Activated CD4-positive, alpha-beta T cell treated with anti-CD3 and anti-CD28 coated beads, Interleukin-2, amount 50 U/mL, for 48 hours (primary cell): ENCODE measurements at regions not wholly inside any gene's neighbourhood (a gene's known extent, or its start where the extent isn't known, plus 50 kb on each side); places are given as distances from the start of the nearest gene placed in this dataset.

ENCODE experiments used
- DNase-seq, 2 experiments: peaks; one replicate each; pipeline ENCODE4 v3.0.0-alpha.2; 2020

DNA sequence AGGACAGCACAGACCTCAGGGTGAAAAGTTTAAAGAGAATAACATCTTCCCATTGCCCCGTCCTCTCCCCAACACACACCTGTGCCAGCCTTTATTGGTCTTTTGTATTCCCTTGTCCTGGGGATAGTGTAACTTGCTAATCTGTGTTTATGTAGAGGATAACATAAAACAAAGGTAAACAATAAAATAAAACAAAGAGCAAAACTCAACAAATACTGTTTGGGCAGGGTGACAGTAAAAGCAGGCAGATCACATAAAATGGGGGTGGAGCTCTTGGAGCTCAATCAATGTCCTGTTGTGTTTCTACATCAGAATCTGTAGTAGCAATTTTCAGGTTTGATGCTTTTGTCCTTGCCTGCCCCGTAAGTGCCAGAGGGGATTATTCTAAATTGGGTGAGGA lies 1939.7 kb downstream of the TP53TG3F start:
- DNase-seq, result no peak

- no peak for DNase-seq
These were observed 1944.9 kb downstream of the TP53TG3F start for GRCh38 chr16:35404273-35404672.

DNA sequence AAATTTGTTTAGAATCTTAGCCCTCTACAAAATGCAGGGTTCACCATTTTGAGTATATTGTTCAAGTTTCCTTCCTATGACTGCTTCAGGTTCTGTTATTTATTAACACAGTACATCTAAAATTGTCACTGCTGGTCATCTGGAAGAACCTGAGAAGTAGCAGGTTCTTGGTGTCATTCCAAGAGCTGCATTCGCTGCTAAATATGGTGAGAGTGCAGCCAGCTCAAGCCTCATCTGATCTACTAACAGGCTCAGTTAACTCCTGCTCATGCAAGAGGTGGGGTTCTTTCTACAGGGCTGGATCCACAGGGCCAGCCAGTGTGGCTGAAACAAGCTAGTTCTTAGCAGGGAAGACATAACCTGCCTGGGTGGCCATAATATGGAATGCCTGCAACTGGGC lies 1946.1 kb downstream of the TP53TG3F start:
- no peak for DNase-seq

GRCh38 chr16:35409503-35409902 lies 1950.1 kb downstream of the TP53TG3F start:
- DNase-seq, result no peak

- no peak for DNase-seq
These were observed 1951.0 kb downstream of the TP53TG3F start for GRCh38 chr16:35410438-35410837.

DNA sequence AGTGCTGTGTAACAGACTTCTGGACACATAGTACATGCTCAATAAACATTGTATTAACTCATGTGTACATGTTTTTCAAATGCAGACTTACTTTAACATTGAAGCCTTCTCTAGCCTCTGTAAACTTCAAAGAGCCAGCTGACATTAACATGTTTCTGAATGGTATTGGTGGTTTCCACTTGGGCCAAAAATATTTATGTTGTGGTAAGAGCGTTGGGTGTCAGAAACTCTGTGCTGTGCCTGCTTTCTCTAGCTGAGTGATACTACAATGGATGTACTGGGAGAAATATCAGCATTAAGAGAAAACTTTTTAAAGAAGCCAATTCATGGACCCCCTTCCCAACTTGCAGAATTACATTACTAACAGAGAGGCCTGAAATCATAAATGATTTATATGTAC lies 1951.7 kb downstream of the TP53TG3F start:
- DNase-seq, result no peak

- no peak for DNase-seq
These were observed 1954.7 kb downstream of the TP53TG3F start for GRCh38 chr16:35414139-35414538.

- no peak for DNase-seq
These were observed 1955.2 kb downstream of the TP53TG3F start for GRCh38 chr16:35414563-35414962.

DNA sequence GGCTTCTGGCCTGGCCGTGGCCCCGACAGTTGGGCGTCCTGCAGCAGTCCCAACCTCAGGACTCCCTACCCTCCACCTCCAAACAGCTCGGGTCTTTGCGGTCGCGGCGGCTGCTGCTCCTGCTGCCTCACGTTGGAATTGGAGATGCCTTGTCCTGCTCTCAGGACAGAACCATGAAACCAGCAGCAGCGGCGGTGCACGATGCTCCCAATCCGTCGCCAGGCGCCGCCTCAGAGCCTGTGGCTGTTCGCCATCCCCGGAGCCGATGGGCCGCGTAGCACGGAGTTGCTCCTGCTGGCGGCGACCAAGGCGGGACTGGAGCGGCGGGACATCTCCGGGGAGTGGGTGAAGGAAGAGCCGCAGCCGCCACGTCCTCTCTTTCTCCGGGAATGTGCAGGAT lies 1965.9 kb downstream of the TP53TG3F start:
- no peak for DNase-seq

- DNase-seq, result peak; percentile 15 to 26
These were observed 1972.6 kb downstream of the TP53TG3F start for GRCh38 chr16:35431829-35432663.

GRCh38 chr16:35440875-35441274 lies 1981.5 kb downstream of the TP53TG3F start:
- DNase-seq, result no peak

DNA sequence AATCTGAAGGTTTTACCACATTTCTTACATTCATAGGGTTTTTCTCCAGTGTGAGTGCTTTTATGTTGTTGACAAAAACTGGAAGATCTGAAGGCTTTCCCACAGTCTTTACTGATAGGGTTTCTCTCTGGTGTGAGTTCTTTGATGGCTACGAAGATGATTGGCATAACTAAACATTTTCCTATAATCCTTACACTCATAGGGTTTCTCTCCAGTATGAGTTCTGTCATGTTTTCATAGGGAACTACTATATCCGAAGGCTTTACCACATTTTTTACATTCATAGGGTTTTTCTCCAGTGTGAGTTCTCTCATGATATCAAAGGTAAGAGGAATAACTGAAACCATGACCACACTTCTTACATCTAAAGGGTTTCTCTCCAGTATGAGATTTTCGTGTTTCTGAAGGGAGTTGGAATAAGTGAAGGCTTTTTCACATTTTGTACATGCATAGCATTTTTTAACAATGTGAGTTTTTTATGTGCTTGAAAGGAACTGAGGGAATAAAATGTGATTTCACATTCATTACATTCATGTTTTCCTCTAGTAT lies 1987.7 kb downstream of the TP53TG3F start:
- no peak for DNase-seq

DNA sequence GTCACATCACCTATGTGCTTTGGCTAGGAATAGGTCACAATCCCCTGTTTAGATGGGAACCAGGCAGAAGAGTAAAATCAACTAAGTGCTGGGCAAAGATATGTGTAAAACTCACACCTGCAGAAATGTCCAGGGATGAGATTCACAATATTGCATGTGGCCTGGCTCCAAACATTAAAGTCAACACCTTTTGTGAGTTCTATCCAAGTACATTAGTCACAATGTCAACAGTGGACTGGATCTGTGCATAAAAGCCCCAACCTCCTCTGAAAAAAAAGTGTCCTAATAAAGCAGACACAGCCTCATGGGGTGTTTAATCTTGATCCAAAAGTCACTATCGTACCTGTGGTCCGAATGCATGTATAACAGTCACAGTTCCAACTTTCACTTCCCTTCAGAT lies 1990.3 kb downstream of the TP53TG3F start:
- DNase-seq, result no peak

DNA sequence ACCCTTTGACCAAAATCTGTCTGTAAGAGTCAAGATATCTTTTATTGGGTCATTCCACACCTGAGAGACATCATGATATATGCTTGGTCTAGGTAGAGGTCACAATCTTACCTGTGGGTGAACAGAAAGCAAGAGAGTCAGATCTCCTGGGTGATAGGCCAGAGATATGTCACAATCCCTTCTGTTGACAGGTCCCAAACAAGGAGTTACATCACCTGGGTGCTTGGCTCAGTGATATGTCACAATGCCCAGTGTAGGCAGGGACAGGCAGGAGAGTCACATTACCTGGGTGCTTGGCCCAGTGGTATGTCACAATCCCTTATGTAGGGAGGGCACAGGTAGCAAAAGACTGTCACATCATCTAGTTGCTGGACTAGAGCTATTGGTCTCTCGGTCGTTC lies 1991.2 kb downstream of the TP53TG3F start:
- no peak for DNase-seq

GRCh38 chr16:35452471-35452870 lies 1993.1 kb downstream of the TP53TG3F start:
- no peak for DNase-seq

GRCh38 chr16:35463358-35463757 lies 2003.9 kb downstream of the TP53TG3F start:
- no peak for DNase-seq

- no peak for DNase-seq
These were observed 2020.9 kb downstream of the TP53TG3F start for GRCh38 chr16:35480361-35480760.

DNA sequence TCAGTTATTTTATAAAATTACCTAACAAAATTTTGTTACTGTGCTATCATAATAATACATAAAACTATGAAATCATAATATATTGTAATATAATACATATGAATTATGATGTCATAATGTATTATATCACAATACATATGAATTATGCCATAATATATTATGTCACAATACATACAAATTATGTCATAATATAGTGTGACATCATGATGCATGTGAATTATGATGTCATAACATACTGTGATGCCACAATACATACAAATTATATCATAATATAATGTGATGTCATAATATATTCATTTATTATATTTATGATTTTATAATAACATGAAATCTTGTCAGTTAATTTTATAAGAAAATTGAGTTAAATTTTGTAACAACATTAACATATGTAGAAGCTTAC lies 2021.6 kb downstream of the TP53TG3F start:
- no peak for DNase-seq

DNA sequence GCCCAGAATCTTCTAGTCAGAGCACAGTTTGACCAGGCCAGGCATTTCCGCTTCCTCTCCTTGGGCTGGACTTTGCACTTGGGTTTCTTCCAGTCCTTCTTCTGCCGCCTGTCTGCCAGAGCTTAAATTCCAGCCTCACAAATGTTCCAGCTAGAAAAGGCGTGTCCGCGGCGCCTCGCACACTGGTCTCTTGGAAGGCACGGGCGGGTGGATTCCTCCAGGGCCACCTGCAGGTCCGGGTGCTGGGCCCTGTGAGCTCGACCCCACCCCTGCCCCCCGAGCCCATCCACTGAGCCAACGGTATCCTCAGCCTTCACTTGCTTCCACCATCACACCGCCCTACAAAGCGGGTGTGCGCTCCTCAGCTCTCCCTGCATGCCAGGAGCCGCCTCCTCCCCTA lies 2026.5 kb downstream of the TP53TG3F start:
- DNase-seq, result no peak

DNA sequence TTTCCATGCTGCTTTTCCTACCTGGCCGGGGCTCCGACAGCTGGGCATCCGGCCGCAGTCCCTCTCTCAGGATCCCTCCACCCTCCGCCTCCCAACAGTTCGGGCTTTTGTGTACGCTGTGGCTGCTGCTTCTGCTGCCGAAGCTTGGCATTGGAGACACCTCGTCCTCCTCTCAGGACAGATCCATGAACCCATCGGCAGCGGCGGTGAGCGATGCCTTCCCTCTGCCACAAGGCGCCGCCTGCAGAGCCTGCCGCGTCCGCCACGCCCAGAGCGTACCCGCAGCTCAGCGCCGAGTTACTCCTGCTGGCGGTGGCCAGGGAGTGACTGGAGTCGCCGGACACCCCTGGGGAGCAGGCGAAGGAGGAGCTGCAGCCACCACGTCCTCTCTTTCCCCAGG lies 2032.8 kb downstream of the TP53TG3F start:
- no peak for DNase-seq

GRCh38 chr16:35497399-35497798 lies 2038.0 kb downstream of the TP53TG3F start:
- DNase-seq, result no peak

- no peak for DNase-seq
These were observed 2046.8 kb downstream of the TP53TG3F start for GRCh38 chr16:35506018-35506897.

GRCh38 chr16:35506898-35507194 lies 2047.4 kb downstream of the TP53TG3F start:
- DNase-seq, result no peak

DNA sequence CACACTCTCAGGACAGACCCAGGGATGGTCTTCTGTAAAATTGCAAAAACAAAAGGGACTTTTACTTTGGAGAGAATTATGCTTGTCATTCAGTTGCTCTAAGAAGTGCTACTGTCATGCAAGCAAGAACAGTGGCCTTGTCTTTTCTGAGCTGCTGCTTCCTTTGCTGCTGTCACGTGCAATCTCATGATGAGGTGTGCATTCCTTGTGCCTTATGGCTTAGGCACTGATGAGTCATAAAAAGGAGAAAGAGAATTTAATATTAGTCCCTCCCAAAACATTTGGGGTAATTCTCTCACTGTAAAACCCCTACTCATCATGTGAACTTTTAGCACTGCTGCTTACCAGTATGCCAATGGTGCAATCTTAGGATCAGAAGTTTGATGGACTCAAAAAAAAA lies 2051.3 kb downstream of the TP53TG3F start:
- no peak for DNase-seq
